H1 (cell line): ENCODE measurements at regions not wholly inside any gene's neighbourhood (a gene's known extent, or its start where the extent isn't known, plus 50 kb on each side); places are given as distances from the start of the nearest gene placed in this dataset.

Experiments
- CTCF ChIA-PET: fragments of 300-600 bp; sonication (Branson Sonifier 250); formaldehyde crosslinking; loops from one replicate; lab custom pipeline; 2021; ENCODE audit not compliant: partially characterized antibody; lab: Charles Lee
- POLR2A ChIA-PET: fragments of 300-600 bp; sonication (Branson Sonifier 250); formaldehyde crosslinking; loops from one replicate; lab custom pipeline; 2021; ENCODE audit warnings: inconsistent platforms; ENCODE audit not compliant: partially characterized antibody; lab: Charles Lee
- DNase-seq, 2 experiments: peaks; one replicate each; pipeline versions ENCODE4 v3.0.0 to v3.0.0-alpha.2; 2010 to 2022; ENCODE audit warnings: low spot score in 2 of 2, low read depth in 1 of 2, mixed read lengths in 1 of 2
- FAIRE-seq: peaks from 2 replicates; lab custom pipeline; 2011; peaks lifted over from hg19 to GRCh38; lab: Jason Lieb, UNC
- H2AFZ ChIP-seq: 2 replicates; pipeline ENCODE4 v1.8.1; 2012; ENCODE audit warnings: low read length, inconsistent platforms
- H2AK5ac ChIP-seq: 2 replicates; pipeline ENCODE4 v1.6.1; 2013; ENCODE audit warnings: low read depth, low read length
- H2BK120ac ChIP-seq: replicated peaks from 2 replicates; pipeline ENCODE3; 2013; ENCODE audit warnings: low read depth, low read length, inconsistent platforms
- H2BK12ac ChIP-seq: 2 replicates; pipeline ENCODE4 v1.6.1; 2013; ENCODE audit warnings: low read depth, low read length
- H2BK15ac ChIP-seq: 2 replicates; pipeline ENCODE4 v1.6.1; 2013; ENCODE audit warnings: low read length
- H2BK20ac ChIP-seq: 2 replicates; pipeline ENCODE4 v1.6.1; 2013; ENCODE audit warnings: low read length
- H2BK5ac ChIP-seq: 2 replicates; pipeline ENCODE4 v1.6.1; 2013; ENCODE audit warnings: low read depth, low read length
- H3K14ac ChIP-seq: 2 replicates; pipeline ENCODE4 v1.6.1; 2013; ENCODE audit warnings: inconsistent platforms; ENCODE audit not compliant: insufficient read length
- H3K18ac ChIP-seq: 2 replicates; pipeline ENCODE4 v1.6.1; 2013; ENCODE audit warnings: low read length; ENCODE audit errors: extremely low read depth
- H3K23ac ChIP-seq: 2 replicates; pipeline ENCODE4 v1.6.1; 2013; ENCODE audit warnings: inconsistent platforms; ENCODE audit not compliant: insufficient read length
- H3K23me2 ChIP-seq: 2 replicates; pipeline ENCODE4 v1.6.1; 2013; ENCODE audit warnings: low read depth, low read length
- H3K27ac ChIP-seq: 2 replicates; pipeline ENCODE4 v1.6.1; 2011; ENCODE audit warnings: low read depth, low read length, inconsistent platforms
- H3K27me3 ChIP-seq, 4 experiments: replicated peaks in 1 of 4; 1 replicate in 1 of 4; 2 replicates in 3 of 4; pipeline versions ENCODE4 v1.6.1 to v1.8.1; 2011 to 2013; ENCODE audit warnings: low read length in 3 of 4, mild to moderate bottlenecking in 3 of 4, inconsistent platforms in 2 of 4, mixed read lengths in 2 of 4, moderate library complexity in 1 of 4; ENCODE audit not compliant: control insufficient read depth in 3 of 4, insufficient read depth in 3 of 4; ENCODE audit errors: extremely low read depth in 1 of 4
- H3K36me3 ChIP-seq, 4 experiments: 2 replicates each; pipeline versions ENCODE4 v1.6.1 to v1.8.1; 2011 to 2013; ENCODE audit warnings: mild to moderate bottlenecking in 4 of 4, low read length in 3 of 4, moderate library complexity in 2 of 4, control low read depth in 1 of 4, inconsistent platforms in 1 of 4; ENCODE audit not compliant: insufficient read depth in 4 of 4, control insufficient read depth in 2 of 4
- H3K4ac ChIP-seq: replicated peaks from 2 replicates; pipeline ENCODE3; 2013; ENCODE audit warnings: low read length, low read depth, mixed read lengths, inconsistent platforms; ENCODE audit not compliant: insufficient read length
- H3K4me1 ChIP-seq, 4 experiments: replicated peaks in 1 of 4; 1 replicate in 1 of 4; 2 replicates in 3 of 4; pipeline versions ENCODE4 v1.6.1 to v1.8.1; 2011 to 2013; ENCODE audit warnings: low read length in 3 of 4, inconsistent platforms in 2 of 4, mixed read lengths in 1 of 4; ENCODE audit not compliant: insufficient read depth in 4 of 4, control insufficient read depth in 3 of 4
- H3K4me2 ChIP-seq, 2 experiments: 2 replicates each; pipeline versions ENCODE4 v1.6.1 to v1.8.1; 2011 to 2013; ENCODE audit warnings: low read depth in 2 of 2, low read length in 2 of 2, control low read depth in 1 of 2, inconsistent platforms in 1 of 2, mild to moderate bottlenecking in 1 of 2; ENCODE audit not compliant: insufficient read depth in 1 of 2
- H3K4me3 ChIP-seq, 4 experiments: fragments of 200-600, 300-600 bp in 1 of 4; sonication (generic), shearing (Covaris generic), sonication (Bioruptor Twin) in 1 of 4; 2 replicates each; pipeline versions ENCODE4 v1.5.1 to v1.8.1; 2011 to 2016; ENCODE audit warnings: low read length in 4 of 4, low read depth in 3 of 4, control low read depth in 2 of 4, inconsistent platforms in 2 of 4, mild to moderate bottlenecking in 2 of 4, mixed read lengths in 1 of 4, moderate library complexity in 1 of 4; ENCODE audit not compliant: insufficient read depth in 2 of 4; ENCODE audit errors: extremely low read depth in 1 of 4
- H3K56ac ChIP-seq: replicated peaks from 2 replicates; pipeline ENCODE3; 2013; ENCODE audit warnings: low read depth, mild to moderate bottlenecking, mixed read lengths, low read length, inconsistent platforms; ENCODE audit not compliant: insufficient read length
- H3K79me1 ChIP-seq: 2 replicates; pipeline ENCODE4 v1.6.1; 2013; ENCODE audit warnings: low read depth, low read length, control low read depth
- H3K79me2 ChIP-seq, 2 experiments: 2 replicates each; pipeline versions ENCODE4 v1.6.1 to v1.8.1; 2012 to 2013; ENCODE audit warnings: low read length in 2 of 2, mild to moderate bottlenecking in 2 of 2, inconsistent platforms in 1 of 2; ENCODE audit not compliant: insufficient read depth in 2 of 2, control insufficient read depth in 1 of 2
- H3K9ac ChIP-seq, 4 experiments: replicated peaks in 1 of 4; 1 replicate in 1 of 4; 2 replicates in 3 of 4; pipeline versions ENCODE4 v1.6.1 to v1.8.1; 2011 to 2013; ENCODE audit warnings: low read depth in 3 of 4, low read length in 3 of 4, control low read depth in 2 of 4, mild to moderate bottlenecking in 2 of 4, moderate library complexity in 2 of 4, inconsistent platforms in 1 of 4; ENCODE audit errors: extremely low read depth in 1 of 4
- H3K9me3 ChIP-seq, 2 experiments: 2 replicates each; pipeline versions ENCODE4 v1.6.1 to v1.8.1; 2012 to 2013; ENCODE audit warnings: mild to moderate bottlenecking in 2 of 2, moderate library complexity in 2 of 2, control low read depth in 1 of 2, inconsistent platforms in 1 of 2, low read depth in 1 of 2, low read length in 1 of 2, mixed read lengths in 1 of 2; ENCODE audit not compliant: insufficient read depth in 2 of 2
- H4K20me1 ChIP-seq, 2 experiments: replicated peaks in 1 of 2; 2 replicates each; pipeline versions ENCODE3 to v1.8.1; 2011 to 2013; ENCODE audit warnings: inconsistent platforms in 2 of 2, low read length in 2 of 2, mild to moderate bottlenecking in 1 of 2; ENCODE audit not compliant: insufficient read depth in 2 of 2, control insufficient read depth in 1 of 2
- H4K5ac ChIP-seq: 2 replicates; pipeline ENCODE4 v1.6.1; 2013; ENCODE audit warnings: low read length, low read depth, mixed read lengths, inconsistent platforms; ENCODE audit not compliant: insufficient read length
- H4K8ac ChIP-seq: 2 replicates; pipeline ENCODE4 v1.8.0; 2013; ENCODE audit warnings: mild to moderate bottlenecking, moderate library complexity, low read length, inconsistent platforms; ENCODE audit not compliant: insufficient read depth; ENCODE audit errors: extremely low read depth
- H4K91ac ChIP-seq: replicated peaks from 2 replicates; pipeline ENCODE3; 2013; ENCODE audit warnings: low read length, mixed read lengths, inconsistent platforms; ENCODE audit not compliant: insufficient read length
- CBX8 ChIP-seq: fragments of 300-800, 300-1000 bp; sonication (generic); IDR thresholded peaks from 2 replicates; pipeline ENCODE4 v1.7.1; 2016; ENCODE audit warnings: low read depth, low read length, borderline replicate concordance

- CTCF ChIA-PET = no interaction called here
- Histone ChIP-seq H2BK15ac (no peak overlapping the region), H3K14ac (no peak overlapping the region), H4K5ac (no peak overlapping the region), H4K8ac (no peak overlapping the region), H3K27ac (no peak overlapping the region), H4K91ac (no peak overlapping the region), H3K9me3 (no peaks in the 10 kb centered on the region)
- TF ChIP-seq CBX8 = no peak
- TF ChIP-seq, all 59 proteins: peak for 0
- no peak for DNase-seq
- H2BK20ac ChIP-seq = no peak overlapping the region
- H3K23ac ChIP-seq = no peak overlapping the region
- H3K4me3 ChIP-seq = no peak overlapping the region
- H3K4me2 ChIP-seq = no peak overlapping the region
- POLR2A ChIA-PET = no interaction called here
- H2BK120ac ChIP-seq = no peak overlapping the region
- H2AK5ac ChIP-seq = no peak overlapping the region
- H2AFZ ChIP-seq = no peak overlapping the region
- no peaks in the 10 kb centered on the region for H4K20me1 ChIP-seq
- H2BK5ac ChIP-seq = no peak overlapping the region
- H3K23me2 ChIP-seq = no peaks in the 10 kb centered on the region
- H3K18ac ChIP-seq = no peak overlapping the region
- no peaks in the 10 kb centered on the region for H3K36me3 ChIP-seq
- no peaks in the 10 kb centered on the region for H3K79me1 ChIP-seq
- H3K56ac ChIP-seq = no peak overlapping the region
- no peak overlapping the region for H3K9ac ChIP-seq
- H3K27me3 ChIP-seq = peaks cover 0 to 1% (median 0%) of the 10 kb centered on the region in 4 experiments; a peak in 1 of 7 replicates
- H3K79me2 ChIP-seq = no peaks in the 10 kb centered on the region
- H3K4ac ChIP-seq = no peak overlapping the region
- H3K4me1 ChIP-seq = no peaks in the 10 kb centered on the region
- H2BK12ac ChIP-seq = no peak overlapping the region
- no peak for FAIRE-seq
These were observed 1085.4 kb upstream of the INTU start for GRCh38 chr4:126547352-126547751.
